ENCODE measurements at regions not wholly inside any gene's neighbourhood (a gene's known extent, or its start where the extent isn't known, plus 50 kb on each side); places are given as distances from the start of the nearest gene placed in this dataset.

DNA sequence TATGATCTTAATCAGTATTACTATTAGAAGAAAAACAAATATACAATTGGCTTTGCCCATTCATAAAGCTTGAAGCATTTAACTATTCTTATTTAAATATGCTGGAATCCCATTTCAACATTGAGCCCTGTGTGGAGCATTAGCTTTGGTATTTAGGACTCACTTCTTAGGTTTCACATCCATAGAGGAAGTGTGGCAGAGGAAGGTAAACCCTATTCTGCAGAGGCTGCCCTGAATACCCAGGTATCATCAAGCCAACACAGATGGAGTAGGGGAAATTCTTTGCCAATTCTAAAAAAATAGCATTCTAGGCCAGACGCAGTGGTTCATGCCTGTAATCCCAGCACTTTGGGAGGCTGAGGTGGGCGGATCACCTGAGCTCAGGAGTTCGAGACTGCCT, 361.5 kb downstream of the FIGN start:
- H3K4me3 ChIP-seq (replicated peaks; ENCODE audit: low read depth, low read length), result no peak overlapping the region
- no peak for DNase-seq (ENCODE audit: low read depth)
- TF ChIP-seq, protein P1, sequence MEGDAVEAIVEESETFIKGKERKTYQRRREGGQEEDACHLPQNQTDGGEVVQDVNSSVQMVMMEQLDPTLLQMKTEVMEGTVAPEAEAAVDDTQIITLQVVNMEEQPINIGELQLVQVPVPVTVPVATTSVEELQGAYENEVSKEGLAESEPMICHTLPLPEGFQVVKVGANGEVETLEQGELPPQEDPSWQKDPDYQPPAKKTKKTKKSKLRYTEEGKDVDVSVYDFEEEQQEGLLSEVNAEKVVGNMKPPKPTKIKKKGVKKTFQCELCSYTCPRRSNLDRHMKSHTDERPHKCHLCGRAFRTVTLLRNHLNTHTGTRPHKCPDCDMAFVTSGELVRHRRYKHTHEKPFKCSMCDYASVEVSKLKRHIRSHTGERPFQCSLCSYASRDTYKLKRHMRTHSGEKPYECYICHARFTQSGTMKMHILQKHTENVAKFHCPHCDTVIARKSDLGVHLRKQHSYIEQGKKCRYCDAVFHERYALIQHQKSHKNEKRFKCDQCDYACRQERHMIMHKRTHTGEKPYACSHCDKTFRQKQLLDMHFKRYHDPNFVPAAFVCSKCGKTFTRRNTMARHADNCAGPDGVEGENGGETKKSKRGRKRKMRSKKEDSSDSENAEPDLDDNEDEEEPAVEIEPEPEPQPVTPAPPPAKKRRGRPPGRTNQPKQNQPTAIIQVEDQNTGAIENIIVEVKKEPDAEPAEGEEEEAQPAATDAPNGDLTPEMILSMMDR (IDR thresholded peaks at IDR 0.05; ENCODE audit: low read length, missing control alignments), result no peak

DNA sequence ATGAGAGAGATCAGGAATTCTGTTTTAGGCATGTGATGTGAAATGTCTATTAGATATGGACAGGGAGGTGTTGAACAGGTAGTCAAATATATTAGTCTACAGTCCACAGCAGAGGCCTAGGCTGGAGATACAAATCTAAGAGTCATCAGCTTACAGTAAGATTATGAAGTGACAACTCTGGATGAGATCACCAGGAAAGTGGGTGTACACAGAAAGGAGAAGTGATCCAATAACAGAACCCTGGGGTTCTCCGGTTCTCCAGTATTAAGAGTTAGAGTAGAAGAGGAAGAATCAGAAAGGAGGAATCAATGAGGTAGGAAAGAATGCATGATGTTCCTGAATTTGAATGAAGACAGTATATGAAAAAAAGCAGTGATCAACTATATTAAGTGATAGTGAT, 362.3 kb downstream of the FIGN start:
- TF ChIP-seq, protein P1 (IDR thresholded peaks at IDR 0.05; ENCODE audit: low read length, missing control alignments), result no peak
- DNase-seq (ENCODE audit: low read depth), result no peak
- H3K4me3 ChIP-seq (replicated peaks; ENCODE audit: low read depth, low read length), result no peak overlapping the region

DNA sequence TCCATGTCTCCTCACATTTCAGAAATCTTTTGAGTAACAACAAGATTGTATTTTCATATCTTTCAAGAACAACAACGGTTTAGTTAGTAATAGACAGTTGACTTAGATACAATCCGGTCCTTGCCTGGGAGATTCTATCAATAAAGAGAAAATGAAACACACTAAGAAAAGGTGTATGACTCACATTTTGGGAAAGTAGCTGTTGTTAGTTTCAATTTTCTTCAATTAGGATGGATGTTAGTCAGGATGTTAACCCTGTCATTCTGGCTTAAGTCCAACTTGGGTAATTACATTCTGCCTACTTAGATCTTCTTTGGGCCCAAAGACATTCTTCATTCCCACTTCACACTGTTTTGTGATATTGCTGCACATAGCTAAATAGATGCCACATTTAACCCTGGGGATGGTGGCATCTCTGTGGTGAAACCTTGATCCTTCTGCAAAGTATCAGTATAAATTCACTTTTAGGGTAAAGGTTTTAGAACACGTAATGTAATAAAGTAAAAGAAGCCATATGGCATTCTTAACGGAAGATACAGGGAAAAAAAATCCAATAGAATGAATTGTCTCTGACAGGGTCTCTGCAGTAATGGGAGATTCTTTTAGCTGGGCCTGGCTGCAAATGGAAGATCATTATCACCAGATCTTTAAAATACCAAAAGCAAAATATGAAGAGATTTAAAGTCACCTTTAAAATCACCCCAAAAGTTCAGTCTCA, 365.5 kb downstream of the FIGN start:
- H3K4me3 ChIP-seq (replicated peaks; ENCODE audit: low read depth, low read length), result no peak overlapping the region
- no peak for DNase-seq (ENCODE audit: low read depth)
- TF ChIP-seq, protein P1 (IDR thresholded peaks at IDR 0.05; ENCODE audit: low read length, missing control alignments), result no peak

DNA sequence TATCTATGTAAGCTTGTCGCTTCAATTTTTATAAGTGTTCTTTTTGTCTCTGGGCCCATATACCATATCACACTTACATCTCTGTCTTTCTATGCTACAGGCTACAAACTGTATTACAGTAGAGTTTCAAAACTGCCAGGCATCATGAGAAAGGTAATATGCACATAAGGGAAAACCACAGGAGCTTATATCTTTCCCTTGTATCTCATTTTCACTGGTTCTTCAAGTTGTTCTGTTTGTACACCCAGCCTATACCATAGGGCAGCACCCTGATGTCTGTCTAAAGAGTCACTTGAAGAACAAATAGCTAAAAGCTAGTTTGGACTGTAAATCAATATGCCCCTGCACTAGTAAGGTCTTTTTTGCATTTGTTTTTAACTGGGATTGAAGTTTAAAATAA, 366.7 kb downstream of the FIGN start:
- TF ChIP-seq, protein P1 (IDR thresholded peaks at IDR 0.05; ENCODE audit: low read length, missing control alignments), result no peak
- DNase-seq (ENCODE audit: low read depth), result no peak
- H3K4me3 ChIP-seq (replicated peaks; ENCODE audit: low read depth, low read length), result no peak overlapping the region

DNA sequence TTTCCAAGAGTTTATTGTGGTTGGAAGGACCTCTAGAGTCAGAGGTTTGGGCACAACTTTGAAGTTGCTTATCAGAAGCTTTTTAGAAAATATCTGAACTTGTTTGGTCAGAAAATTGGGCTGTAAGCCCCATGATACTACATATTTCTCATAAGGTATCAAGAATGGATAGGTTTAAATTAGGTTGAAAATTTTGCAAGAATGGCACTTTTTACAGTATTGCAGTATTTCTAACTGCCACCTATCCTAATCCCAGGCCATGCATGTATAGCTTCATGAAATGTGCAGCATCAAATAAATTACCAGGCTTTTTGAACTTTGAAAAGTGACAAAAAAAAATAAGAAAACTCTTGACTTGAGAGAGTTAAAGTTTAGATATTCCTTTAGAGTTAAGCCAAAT, 367.2 kb downstream of the FIGN start:
- no peak for DNase-seq (ENCODE audit: low read depth)
- TF ChIP-seq, protein P1 (IDR thresholded peaks at IDR 0.05; ENCODE audit: low read length, missing control alignments), result no peak
- H3K4me3 ChIP-seq (replicated peaks; ENCODE audit: low read depth, low read length), result no peak overlapping the region

DNA sequence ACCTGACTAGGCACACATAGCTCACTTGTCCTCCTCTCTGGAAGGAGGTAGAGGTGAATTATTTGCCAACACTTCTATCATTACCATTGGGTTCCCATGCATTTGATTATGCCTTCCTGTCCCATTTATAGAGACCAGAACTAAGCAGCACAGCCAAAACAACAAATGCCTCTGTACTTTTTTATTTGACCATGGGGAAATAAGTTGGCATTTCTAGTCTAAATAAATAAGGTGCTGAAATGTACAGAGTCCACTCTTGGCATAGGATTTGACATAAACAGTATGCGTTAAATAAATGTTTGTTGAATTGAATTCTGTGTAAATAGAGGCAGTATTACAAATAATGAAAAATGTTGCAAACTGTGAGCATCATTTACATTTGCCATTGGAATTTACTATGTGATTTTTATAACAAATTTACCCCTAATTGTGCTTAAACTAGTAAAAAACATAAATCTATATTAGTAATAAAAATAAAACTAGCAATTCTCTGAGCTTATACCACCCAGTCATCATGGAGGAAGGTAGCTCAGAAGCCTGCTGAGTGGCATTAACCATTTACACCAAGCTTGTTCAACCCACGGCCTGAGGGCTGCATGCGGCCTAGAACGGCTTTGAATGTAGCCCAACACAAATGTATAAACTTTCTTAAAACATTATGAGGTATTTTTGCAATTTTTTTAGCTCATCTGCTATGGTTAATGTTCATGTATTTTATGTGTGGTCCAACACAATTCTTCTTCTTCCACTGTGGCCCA, 367.8 kb downstream of the FIGN start:
- TF ChIP-seq, protein P1 (IDR thresholded peaks at IDR 0.05; ENCODE audit: low read length, missing control alignments), result no peak
- DNase-seq (ENCODE audit: low read depth), result no peak
- no peak overlapping the region for H3K4me3 ChIP-seq (replicated peaks; ENCODE audit: low read depth, low read length)
